GM20431 (cell line): ENCODE measurements at regions not wholly inside any gene's neighbourhood (a gene's known extent, or its start where the extent isn't known, plus 50 kb on each side); places are given as distances from the start of the nearest gene placed in this dataset.
"Not testable (repeated sequence)": the region's sequence is repeated elsewhere in the genome, so short reads cannot be mapped to it uniquely, and the experiment has no call there.

ENCODE experiments used
- in situ Hi-C: fragments of 300-500 bp; cut with MseI, MboI; formaldehyde crosslinking; loops from one replicate; pipeline ENCODE4 v1.15.0; 2020; ENCODE audit warnings: low sequenced_read_pairs; ENCODE audit not compliant: unreplicated experiment

- in situ Hi-C loops, result no loop called here
Measured at GRCh38 chr7:142583446-142583845, 165.8 kb upstream of the PRSS1 start.

- in situ Hi-C loops, result no loop called here
Measured at GRCh38 chr7:142582351-142582750, 166.9 kb upstream of the PRSS1 start.

GRCh38 chr7:142581341-142581740 lies 167.9 kb upstream of the PRSS1 start:
- in situ Hi-C loops, result no loop called here

GRCh38 chr7:142579946-142580345 lies 169.3 kb upstream of the PRSS1 start:
- in situ Hi-C loops, result no loop called here

DNA sequence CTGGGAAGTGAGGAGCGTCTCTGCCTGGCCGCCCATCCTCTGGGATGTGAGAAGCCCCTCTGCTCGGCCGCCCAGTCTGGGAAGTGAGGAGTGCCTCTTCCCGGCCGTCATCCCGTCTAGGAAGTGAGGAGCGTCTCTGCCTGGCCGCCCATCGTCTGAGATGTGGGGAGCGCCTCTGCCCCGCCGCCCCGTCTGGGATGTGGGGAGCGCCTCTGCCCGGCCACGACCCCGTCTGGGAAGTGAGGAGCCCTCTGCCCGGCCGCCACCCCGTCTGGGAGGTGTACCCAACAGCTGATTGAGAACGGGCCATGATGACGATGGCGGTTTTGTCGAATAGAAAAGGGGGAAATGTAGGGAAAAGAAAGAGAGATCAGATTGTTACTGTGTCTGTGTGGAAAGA lies 173.9 kb upstream of the PRSS1 start:
- in situ Hi-C loops, result not testable (repeated sequence)

DNA sequence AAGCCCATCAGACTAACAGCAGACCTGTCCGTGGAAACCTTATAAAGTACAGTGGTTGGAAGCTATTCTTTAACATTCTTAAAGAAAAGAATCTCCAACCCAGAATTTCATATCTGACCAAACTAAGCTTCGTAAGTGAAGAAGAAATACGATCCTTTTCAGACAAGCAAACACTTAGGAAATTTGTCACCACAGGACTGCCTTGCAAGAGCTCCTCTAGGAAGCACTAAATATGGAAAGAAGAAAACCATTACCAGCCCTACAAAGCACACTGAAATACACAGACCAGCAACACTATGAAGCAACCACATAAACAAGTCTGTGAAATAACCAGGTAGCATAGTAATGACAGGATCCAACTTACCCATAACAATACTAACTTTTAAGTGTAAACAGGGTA lies 177.7 kb upstream of the PRSS1 start:
- in situ Hi-C loops, result no loop called here

GRCh38 chr7:142569851-142570250 lies 179.4 kb upstream of the PRSS1 start:
- in situ Hi-C loops, result no loop called here

GRCh38 chr7:142568435-142569097 lies 180.7 kb upstream of the PRSS1 start:
- in situ Hi-C loops, result no loop called here

GRCh38 chr7:142567201-142568075 lies 181.8 kb upstream of the PRSS1 start:
- in situ Hi-C loops, result no loop called here

GRCh38 chr7:142566271-142566670 lies 183.0 kb upstream of the PRSS1 start:
- in situ Hi-C loops, result no loop called here

DNA sequence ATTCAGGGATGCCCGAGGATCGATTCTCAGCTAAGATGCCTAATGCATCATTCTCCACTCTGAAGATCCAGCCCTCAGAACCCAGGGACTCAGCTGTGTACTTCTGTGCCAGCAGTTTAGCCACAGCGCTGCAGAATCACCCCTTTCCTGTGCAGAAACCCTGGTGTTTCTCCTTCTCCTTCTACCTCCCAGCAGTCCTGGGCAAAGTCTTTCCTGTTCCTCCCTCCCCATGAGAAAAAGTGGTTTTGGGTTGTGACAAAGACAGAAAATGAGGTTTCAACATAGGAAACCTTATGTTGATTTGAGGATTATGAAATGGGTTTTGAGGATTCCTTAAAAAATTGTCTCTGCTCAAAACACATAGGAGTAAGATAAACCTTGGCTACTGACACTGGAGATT lies 185.1 kb upstream of the PRSS1 start:
- in situ Hi-C loops, result not testable (repeated sequence)

DNA sequence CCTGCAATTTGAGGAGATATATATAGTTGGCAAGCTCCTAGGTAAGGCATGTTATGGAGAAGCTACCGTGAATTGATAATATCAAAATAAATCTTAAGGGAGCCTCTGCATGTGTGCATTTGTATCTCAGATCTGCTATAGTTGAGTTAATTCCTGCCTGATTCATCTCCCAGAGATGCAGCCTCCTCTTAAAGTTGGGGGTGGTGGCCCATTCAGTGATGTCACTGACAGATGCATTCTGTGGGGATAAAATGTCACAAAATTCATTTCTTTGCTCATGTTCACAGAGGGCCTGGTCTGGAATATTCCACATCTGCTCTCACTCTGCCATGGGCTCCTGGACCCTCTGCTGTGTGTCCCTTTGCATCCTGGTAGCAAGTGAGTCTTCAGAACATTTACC lies 185.8 kb upstream of the PRSS1 start:
- in situ Hi-C loops, result no loop called here

GRCh38 chr7:142562688-142563087 lies 186.6 kb upstream of the PRSS1 start:
- in situ Hi-C loops, result no loop called here

- in situ Hi-C loops, result not testable (repeated sequence)
Measured at GRCh38 chr7:142561396-142561795, 187.9 kb upstream of the PRSS1 start.

DNA sequence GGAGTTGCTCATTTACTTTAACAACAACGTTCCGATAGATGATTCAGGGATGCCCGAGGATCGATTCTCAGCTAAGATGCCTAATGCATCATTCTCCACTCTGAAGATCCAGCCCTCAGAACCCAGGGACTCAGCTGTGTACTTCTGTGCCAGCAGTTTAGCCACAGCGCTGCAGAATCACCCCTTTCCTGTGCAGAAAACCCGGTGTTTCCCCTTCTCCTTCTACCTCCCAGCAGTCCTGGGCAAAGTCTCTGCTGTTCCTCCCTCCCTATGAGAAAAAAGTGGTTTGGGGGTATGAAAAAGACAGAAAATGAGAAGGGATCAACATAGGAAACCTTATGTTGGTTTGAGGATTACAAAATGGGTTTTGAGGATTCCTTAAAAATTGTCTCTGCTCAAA lies 188.5 kb upstream of the PRSS1 start:
- in situ Hi-C loops, result not testable (repeated sequence)

DNA sequence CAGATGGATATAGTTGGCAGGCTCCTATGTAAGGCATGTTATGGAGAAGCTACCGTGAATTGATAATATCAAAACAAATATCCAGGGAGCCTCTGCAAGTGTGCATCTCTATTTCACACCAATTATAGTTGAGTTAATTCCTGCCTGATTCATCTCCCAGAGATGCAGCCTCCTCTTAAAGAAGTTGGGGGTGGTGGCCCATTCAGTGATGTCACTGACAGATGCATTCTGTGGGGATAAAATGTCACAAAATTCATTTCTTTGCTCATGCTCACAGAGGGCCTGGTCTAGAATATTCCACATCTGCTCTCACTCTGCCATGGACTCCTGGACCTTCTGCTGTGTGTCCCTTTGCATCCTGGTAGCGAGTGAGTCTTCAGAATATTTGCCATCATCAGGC lies 189.1 kb upstream of the PRSS1 start:
- in situ Hi-C loops, result no loop called here

GRCh38 chr7:142557971-142558582 lies 191.2 kb upstream of the PRSS1 start:
- in situ Hi-C loops, result no loop called here

GRCh38 chr7:142556740-142557139 lies 192.5 kb upstream of the PRSS1 start:
- in situ Hi-C loops, result no loop called here

GRCh38 chr7:142554560-142555532 lies 194.4 kb upstream of the PRSS1 start:
- in situ Hi-C loops, result no loop called here

GRCh38 chr7:142553216-142553615 lies 196.1 kb upstream of the PRSS1 start:
- in situ Hi-C loops, result no loop called here
